Urinary bladder (tissue), 3 donors: ENCODE measurements at regions not wholly inside any gene's neighbourhood (a gene's known extent, or its start where the extent isn't known, plus 50 kb on each side); places are given as distances from the start of the nearest gene placed in this dataset.

Experiments used
- DNase-seq: peaks from one replicate; pipeline ENCODE4 v3.0.0-alpha.2; 2015; ENCODE audit errors: extremely low spot score
- H3K27ac ChIP-seq: one replicate; pipeline ENCODE4 v1.5.1; 2013; ENCODE audit warnings: low read depth, mild to moderate bottlenecking, moderate library complexity
- H3K36me3 ChIP-seq: one replicate; pipeline ENCODE4 v1.6.1; 2013; ENCODE audit warnings: mild to moderate bottlenecking, moderate library complexity; ENCODE audit not compliant: insufficient read depth
- H3K4me1 ChIP-seq: one replicate; pipeline ENCODE4 v1.6.1; 2013; ENCODE audit warnings: mild to moderate bottlenecking, moderate library complexity; ENCODE audit not compliant: insufficient read depth
- H3K4me3 ChIP-seq: one replicate; pipeline ENCODE4 v1.5.1; 2013; ENCODE audit warnings: low read depth, low read length
- WGBS: extraction: QIAGEN DNeasy Blood & Tissue Kit; methylation state at CpG from one replicate; pipeline ENCODE4 v1.1.7; 2013; 5-methylcytosine and 5-hydroxymethylcytosine counted together
- donor health status: healthy with polysubstance abuse.
- donor health status: healthy.

DNA sequence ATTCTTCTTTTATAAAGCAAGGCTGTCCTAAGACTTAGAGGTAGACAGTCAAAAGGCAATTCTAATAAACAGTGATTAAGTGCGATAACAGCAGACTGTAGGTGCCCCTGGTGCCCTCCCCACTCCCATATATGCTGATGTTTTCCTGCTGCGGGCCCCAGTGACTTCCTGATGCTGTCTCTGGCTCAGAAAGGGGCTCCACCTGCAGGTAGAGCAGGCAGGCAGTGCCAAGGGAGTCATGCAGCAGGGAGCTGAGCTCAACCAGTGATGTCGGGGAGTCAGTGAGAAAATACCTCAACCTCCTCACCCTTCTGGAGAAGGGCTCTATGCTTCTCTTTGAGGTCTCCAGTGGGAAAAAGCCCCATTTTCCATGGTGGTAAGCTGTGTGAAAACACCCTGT is 126.7 kb upstream of the SSTR4 start:
- Histone ChIP-seq H3K27ac (no peak overlapping the region), H3K36me3 (no peaks in the 10 kb centered on the region), H3K4me1 (no peaks in the 10 kb centered on the region), H3K4me3 (no peak overlapping the region)
- DNase-seq: no peak
- 73% methylated on average over 3 of the region's 3 CpGs for WGBS

DNA sequence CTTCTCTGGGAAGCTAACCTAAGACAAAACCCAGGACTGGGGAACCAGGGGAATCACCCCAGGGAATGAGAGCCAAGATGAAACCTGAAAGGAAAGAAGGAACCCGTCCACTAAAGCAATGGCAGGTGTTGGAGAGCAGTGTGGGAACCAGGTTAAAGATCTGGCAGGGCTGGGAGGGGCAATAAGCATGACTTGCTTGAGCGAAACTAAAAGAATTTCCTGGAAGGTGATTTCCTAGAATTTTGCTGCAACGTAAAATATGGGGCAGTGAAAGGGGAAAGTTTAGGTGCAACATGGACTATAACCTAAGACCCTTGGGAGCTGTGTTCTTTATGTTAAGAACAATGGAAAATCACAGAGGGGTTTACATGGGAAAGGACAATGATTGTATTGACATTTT is 126.2 kb upstream of the SSTR4 start:
- no peaks in the 10 kb centered on the region for H3K4me1 ChIP-seq
- 86% methylated on average over 3 of the region's 3 CpGs for WGBS

DNA sequence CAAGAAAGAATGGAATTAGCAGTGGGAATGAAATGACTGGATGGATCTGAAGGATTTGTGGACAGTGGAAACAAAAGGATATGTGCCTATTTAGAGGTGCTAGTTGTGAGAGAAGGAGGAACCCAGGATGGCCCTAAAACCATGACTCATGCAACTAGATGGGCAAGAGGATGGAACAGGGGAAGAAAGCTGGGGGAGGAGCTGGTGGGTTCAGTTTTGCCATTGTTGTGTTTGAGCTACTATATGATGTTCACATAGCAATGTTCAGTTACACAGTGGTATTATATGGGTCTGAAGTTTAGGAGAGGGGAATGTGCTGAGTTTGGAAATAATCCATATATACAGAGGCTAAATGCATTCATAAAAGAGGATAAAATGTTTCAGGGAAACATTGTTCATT is 125.7 kb upstream of the SSTR4 start:
- Histone ChIP-seq H3K36me3 (no peaks in the 10 kb centered on the region), H3K4me3 (no peak overlapping the region), H3K4me1 (no peaks in the 10 kb centered on the region), H3K27ac (no peak overlapping the region)
- DNase-seq: no peak

More for the DNA sequence above, 126.2 kb upstream of the SSTR4 start:
- Histone ChIP-seq H3K4me3 (no peak overlapping the region), H3K36me3 (no peaks in the 10 kb centered on the region), H3K27ac (no peak overlapping the region)
- DNase-seq: no peak

DNA sequence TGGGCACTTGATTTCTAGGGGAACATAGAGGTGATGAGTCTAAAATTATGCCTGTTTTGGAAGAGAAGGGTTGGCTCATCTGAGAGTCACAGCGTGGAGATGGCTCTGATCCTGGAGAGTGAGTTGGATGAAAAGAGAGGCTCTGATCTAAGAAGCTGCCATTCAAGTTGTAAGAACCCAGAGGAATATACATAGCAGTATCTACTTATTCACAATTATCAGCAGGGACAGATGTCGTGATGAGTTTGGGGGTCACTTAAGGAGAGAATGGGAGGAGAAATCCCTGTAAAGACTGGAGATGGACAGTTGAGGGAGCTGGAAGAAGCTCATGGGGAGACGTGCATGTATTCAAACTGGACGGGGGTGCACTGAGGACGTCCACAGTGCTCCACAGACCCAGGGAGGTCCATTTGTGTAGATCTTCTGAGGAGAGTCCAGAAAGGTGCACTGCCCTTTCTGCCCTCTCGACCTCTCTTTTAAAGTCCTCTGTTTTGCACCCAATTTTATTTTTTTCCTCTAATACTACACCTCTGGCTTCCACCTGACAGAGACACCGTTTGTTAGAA is 124.7 kb upstream of the SSTR4 start:
- Histone ChIP-seq H3K36me3 (no peaks in the 10 kb centered on the region), H3K27ac (no peak overlapping the region), H3K4me3 (no peak overlapping the region), H3K4me1 (no peaks in the 10 kb centered on the region)
- no peak for DNase-seq
- 85% methylated on average over 7 of the region's 7 CpGs for WGBS

DNA sequence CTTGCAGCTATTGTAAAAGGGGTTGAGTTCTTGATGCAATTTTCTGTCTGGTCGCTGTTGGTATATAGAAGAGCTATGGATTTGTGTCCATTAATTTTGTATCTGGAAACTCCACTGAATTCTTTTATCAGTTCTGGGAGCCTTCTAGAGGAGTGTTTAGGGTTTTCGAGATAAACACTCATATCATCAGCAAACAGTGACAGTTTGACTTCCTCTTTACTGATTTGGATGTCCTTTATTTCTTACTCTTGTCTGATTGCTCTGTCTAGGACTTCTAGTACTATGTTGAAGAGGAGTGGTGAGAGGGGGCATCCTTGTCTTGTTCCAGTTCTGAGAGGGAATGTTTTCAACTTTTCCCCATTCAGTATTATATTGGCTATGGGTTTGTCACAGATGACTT is 120.8 kb upstream of the SSTR4 start:
- Histone ChIP-seq H3K36me3 (no peaks in the 10 kb centered on the region), H3K27ac (no peak overlapping the region), H3K4me1 (no peaks in the 10 kb centered on the region), H3K4me3 (no peak overlapping the region)
- WGBS: 84% methylated on average over 2 of the region's 2 CpGs
- DNase-seq: no peak

DNA sequence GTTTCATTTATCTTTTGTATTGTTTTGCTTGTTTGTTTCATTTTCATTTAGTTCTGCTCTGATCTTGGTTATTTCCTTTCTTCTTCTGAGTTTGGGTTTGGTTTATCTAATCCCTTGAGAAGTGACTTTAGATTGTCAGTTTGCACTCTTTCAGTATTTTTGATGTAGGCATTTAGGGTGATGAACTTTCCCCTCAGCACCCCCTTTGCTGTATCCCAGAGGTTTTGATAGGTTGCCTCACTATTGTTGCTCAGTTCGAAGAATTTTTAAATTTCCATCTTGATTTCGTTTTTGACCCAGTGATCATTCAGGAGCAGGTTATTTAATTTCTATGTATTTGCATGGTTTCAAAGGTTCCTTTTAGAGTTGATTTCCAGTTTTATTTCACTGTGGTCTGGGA is 119.6 kb upstream of the SSTR4 start:
- 88% methylated on average over 2 of the region's 2 CpGs for WGBS
- no peaks in the 10 kb centered on the region for H3K4me1 ChIP-seq
- H3K4me3 ChIP-seq: no peak overlapping the region
- no peaks in the 10 kb centered on the region for H3K36me3 ChIP-seq
- no peak for DNase-seq
- no peak overlapping the region for H3K27ac ChIP-seq

DNA sequence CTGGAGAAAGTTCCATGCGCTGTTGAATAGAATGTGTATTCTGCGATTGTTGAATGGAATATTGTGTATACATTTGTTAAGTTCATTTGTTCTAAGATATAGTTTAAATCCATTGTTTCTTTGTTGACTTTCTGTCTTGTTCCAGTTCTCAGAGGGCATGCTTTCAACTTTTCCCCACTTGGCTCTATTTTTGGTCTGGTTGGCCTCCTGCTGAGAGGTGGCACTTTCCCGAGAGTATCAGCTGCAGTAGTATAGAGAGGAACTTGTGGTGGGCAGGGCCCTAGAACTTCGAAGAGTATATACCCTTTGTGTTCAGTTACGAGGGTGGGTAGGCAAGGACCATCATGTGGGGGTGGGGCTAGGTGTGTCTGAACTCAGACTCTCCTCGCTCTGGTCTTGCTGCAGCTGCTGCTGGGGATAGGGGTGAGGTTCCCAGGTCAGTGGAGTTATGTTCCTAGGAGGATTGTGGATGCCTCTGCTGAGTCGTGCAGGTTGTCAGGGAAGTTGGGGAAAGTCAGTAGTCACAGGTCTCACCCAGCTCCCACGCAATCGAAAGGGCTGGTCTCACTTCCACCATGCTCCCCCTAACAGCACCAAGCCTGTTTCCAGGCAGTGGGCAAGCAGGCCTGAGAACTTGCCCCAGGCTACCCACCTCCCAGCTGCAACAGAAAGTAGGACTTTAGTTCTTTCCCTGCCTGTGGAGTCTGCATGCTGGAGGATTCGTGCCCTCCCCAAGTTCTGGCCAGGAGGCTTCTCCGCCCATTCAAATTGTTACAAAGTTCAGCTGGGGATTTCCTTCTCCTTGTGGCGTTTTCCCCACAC is 118.9 kb upstream of the SSTR4 start:
- Histone ChIP-seq H3K36me3 (no peaks in the 10 kb centered on the region), H3K4me3 (no peak overlapping the region), H3K27ac (no peak overlapping the region), H3K4me1 (no peaks in the 10 kb centered on the region)
- 91% methylated on average over 12 of the region's 12 CpGs for WGBS
- DNase-seq: no peak

DNA sequence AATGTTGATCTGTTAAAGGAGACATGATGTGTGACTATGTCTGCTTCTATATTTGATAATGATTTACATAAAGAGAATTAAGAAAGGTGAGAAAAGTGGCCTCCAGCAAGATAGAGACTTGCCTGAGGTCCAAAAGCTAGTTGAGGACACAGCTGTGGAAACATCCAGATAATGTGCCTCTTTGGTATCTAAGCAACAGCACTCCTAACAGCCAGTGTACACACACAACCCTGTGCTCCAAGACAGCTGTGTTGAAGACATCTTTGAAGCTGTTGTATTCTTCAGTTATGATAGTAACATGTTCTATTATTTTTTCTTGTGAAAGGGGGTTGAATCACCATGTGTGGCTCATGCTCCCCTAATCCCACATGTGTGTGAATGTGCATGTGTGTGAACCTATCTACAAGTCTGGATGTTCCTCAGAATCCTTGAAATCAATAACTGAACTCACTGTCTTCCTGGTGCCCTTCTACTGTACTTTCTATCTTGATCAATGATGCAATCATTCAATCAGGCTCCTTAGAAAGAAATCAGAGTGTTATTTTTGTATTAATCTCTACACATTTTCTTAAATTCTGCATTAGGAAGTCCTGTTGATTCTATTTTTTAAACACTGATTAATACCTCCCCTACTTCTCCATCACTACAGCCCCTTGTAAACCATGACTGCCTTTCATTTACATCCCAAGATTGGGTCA is 116.7 kb upstream of the SSTR4 start:
- Histone ChIP-seq H3K4me1 (no peaks in the 10 kb centered on the region), H3K27ac (no peak overlapping the region), H3K36me3 (no peaks in the 10 kb centered on the region), H3K4me3 (no peak overlapping the region)
- DNase-seq: no peak

DNA sequence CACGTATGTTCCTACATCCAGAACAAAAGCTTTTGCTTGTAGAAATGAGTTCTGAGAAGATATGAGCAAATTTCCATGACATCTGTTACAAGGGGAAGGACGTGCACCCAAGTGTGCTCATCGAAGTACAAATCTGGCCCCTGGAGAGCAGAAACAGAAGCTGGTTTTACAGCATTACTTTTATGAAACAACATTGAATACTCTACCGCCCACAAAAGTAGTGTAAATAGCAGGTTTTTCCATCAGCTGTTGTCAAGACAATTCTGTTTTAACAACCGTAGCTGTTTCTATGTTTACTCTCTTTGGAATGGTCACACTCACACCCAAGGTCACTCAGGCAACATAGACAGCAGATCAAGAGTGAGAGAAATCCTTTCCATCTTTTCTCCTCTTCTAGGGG is 114.2 kb upstream of the SSTR4 start:
- H3K4me3 ChIP-seq: no peak overlapping the region
- H3K4me1 ChIP-seq: no peaks in the 10 kb centered on the region
- no peak for DNase-seq
- WGBS: 86% methylated on average over 5 of the region's 5 CpGs
- H3K36me3 ChIP-seq: no peaks in the 10 kb centered on the region
- no peak overlapping the region for H3K27ac ChIP-seq

DNA sequence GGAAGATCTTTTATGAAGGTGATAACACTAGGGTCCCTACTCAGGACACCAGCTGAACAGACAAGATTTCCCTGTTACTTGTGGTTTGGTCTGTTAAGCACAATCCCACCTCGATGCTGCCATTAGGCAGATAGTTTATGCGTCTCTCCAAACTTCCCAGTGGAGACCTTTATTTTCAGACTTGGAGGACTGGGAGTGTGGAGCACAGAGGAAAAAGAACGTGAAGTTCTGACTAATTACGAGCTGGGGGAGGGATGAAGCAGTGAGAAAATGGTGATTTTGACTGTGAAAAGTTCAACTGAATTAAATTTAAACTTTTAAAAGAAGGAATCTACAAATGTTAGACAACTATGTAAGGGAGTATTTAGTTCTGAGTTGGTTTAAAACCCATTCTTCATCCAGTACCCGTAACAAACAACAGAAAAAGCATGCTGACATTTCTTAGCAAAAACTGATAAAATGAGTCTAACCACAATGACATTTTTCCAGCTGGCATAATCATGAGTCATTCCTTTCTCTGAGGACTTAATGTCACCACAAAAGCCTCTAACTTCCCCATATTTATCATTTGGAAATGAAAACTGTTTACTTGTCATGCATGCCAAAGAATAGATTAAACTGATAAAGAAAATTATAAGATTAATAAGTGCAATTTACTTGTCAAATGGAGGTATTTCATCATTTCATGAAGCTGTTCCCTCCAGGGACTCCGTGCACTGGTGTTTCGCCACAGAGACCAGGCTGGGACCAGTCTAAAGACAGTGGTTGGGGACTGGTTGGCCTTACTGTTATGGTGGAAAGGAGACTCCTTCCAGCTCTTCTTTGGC is 113.3 kb upstream of the SSTR4 start:
- no peaks in the 10 kb centered on the region for H3K36me3 ChIP-seq
- 77% methylated on average over 7 of the region's 7 CpGs for WGBS
- no peaks in the 10 kb centered on the region for H3K4me1 ChIP-seq
- no peak overlapping the region for H3K4me3 ChIP-seq
- H3K27ac ChIP-seq: no peak overlapping the region
- DNase-seq: no peak

DNA sequence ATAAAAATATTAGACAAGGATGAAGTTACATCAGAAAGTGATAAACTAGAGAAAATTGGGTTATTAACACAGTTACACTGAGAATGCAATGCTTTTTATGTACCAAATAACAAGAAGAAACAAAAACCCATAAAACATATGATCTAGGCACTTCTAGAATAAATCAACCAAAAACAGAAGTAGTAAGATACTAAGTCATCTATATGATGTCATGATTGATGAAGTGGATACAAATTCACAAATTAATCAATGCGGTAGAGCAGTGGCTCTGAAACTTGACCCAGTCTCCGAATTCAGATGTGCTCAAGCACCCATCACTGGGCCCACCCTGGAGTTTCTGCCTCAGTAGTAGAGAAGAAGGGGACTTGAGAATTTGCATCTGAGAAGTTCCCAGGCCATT is 112.1 kb upstream of the SSTR4 start:
- H3K4me1 ChIP-seq: no peaks in the 10 kb centered on the region
- WGBS: 98% methylated on average over 2 of the region's 2 CpGs
- no peak overlapping the region for H3K27ac ChIP-seq
- DNase-seq: no peak
- H3K4me3 ChIP-seq: no peak overlapping the region
- H3K36me3 ChIP-seq: no peaks in the 10 kb centered on the region

DNA sequence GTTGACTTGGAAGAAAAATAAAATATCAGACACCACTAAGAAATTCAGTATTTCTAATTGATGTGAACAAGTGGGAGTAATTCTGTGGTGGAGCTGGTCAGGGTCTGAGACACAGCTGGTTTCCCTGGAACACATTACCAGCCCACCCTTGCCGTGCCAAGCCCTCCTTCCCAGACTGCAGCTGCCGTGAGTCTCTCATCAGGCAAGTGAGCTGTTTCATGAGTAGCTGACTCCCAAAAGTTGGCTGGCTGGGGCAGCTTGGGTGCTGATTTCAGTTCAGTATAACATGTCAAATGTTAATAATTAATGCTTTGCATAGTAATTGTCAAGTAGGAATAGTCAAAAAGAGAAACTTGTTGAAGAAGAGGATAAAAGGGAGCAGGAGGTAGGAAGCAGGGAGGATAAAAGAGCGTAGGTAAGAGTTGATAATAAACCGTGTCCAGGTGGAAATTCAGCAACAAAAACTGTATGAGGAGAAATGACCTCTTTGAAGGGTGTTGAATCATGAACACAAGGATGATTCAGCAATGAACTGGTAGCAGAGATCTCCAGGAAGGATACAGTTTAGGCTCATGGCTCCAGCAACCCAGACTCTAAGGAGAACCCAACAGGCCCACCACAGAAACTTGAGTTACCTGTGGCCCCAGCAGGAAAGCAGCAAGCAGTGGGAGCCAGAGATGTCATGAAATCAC is 110.9 kb upstream of the SSTR4 start:
- DNase-seq: no peak
- 82% methylated on average over 4 of the region's 4 CpGs for WGBS
- no peak overlapping the region for H3K4me3 ChIP-seq
- H3K36me3 ChIP-seq: no peaks in the 10 kb centered on the region
- H3K27ac ChIP-seq: no peak overlapping the region
- no peaks in the 10 kb centered on the region for H3K4me1 ChIP-seq

DNA sequence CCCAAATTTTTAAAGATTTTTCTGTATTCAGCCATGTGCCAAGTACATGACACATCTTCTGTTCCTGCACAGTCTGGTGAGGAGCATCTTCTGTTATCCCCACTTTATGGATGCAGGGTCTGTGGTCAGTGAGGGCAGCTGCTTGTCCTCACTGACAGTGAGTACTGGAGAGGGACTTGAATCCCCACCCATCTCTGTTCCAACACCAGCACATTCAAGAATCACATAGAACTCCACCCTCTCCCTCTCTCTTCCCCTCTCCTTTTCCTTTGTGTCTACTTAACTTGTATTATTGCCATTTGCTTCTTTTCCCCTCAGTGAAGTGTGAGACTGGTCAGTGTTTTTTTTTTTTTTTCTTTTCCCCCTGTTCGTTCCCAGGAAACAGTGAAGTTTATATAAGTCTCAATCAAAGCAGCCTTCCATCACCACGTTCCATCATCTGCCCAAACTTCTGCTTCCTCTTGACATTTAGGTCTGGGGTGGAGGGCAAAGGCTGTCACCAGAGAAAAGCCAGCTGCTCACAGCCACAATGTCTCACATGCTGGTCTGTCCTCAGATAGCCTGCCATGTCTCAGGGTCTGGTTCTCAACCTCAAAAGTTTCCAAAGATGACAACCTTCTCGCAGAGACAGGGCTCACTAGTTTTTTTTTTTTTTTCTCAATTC is 110.0 kb upstream of the SSTR4 start:
- DNase-seq: no peak
- 51% methylated on average over 3 of the region's 3 CpGs for WGBS
- Histone ChIP-seq H3K4me3 (no peak overlapping the region), H3K36me3 (no peaks in the 10 kb centered on the region), H3K4me1 (no peaks in the 10 kb centered on the region), H3K27ac (no peak overlapping the region)
